Hepatocyte (in vitro differentiated cells): ENCODE measurements at regions not wholly inside any gene's neighbourhood (a gene's known extent, or its start where the extent isn't known, plus 50 kb on each side); places are given as distances from the start of the nearest gene placed in this dataset.

ENCODE experiments used
- DNase-seq: peaks from one replicate; pipeline ENCODE4 v3.0.0-alpha.2; 2016; ENCODE audit warnings: low spot score
- H2AFZ ChIP-seq: fragments of 200-600 bp; sonication (generic); 2 replicates; pipeline ENCODE4 v1.6.0; 2016; ENCODE audit warnings: antibody characterized with exemption, mild to moderate bottlenecking
- H3K27ac ChIP-seq: fragments of 200-600 bp; sonication (generic); 2 replicates; pipeline ENCODE4 v1.5.1; 2016; ENCODE audit warnings: mild to moderate bottlenecking
- H3K27me3 ChIP-seq: fragments of 200-600 bp; sonication (generic); 2 replicates; pipeline ENCODE4 v1.6.1; 2016
- H3K36me3 ChIP-seq: fragments of 200-600 bp; sonication (generic); replicated peaks from 2 replicates; pipeline ENCODE4 v1.5.1; 2016; ENCODE audit warnings: low read depth; ENCODE audit not compliant: insufficient read depth
- H3K4me1 ChIP-seq: fragments of 200-600 bp; sonication (generic); 2 replicates; pipeline ENCODE4 v1.5.1; 2016; ENCODE audit warnings: mild to moderate bottlenecking, moderate library complexity; ENCODE audit not compliant: insufficient read depth
- H3K4me2 ChIP-seq: fragments of 200-600 bp; sonication (generic); 2 replicates; pipeline ENCODE4 v1.6.0; 2016
- H3K4me3 ChIP-seq: fragments of 200-600 bp; sonication (generic); 2 replicates; pipeline ENCODE4 v1.5.1; 2016; ENCODE audit warnings: mild to moderate bottlenecking
- H3K79me2 ChIP-seq: fragments of 200-600 bp; sonication (generic); 2 replicates; pipeline ENCODE4 v1.6.0; 2017; ENCODE audit warnings: mild to moderate bottlenecking
- H3K9me2 ChIP-seq: fragments of 200-600 bp; sonication (generic); replicated peaks from 2 replicates; pipeline ENCODE4 v1.6.0; 2017; ENCODE audit warnings: mild to moderate bottlenecking; ENCODE audit not compliant: insufficient read depth
- H3K9me3 ChIP-seq: fragments of 200-600 bp; sonication (generic); 2 replicates; pipeline ENCODE4 v1.5.1; 2016; ENCODE audit warnings: low read depth, mild to moderate bottlenecking
- H4K20me1 ChIP-seq: fragments of 200-600 bp; sonication (generic); 2 replicates; pipeline ENCODE4 v1.6.0; 2016; ENCODE audit warnings: mild to moderate bottlenecking; ENCODE audit not compliant: insufficient read depth, poor library complexity, severe bottlenecking
- CTCF ChIP-seq: fragments of 200-600 bp; sonication (generic); IDR thresholded peaks from 2 replicates; pipeline ENCODE4 v1.5.1; 2016; ENCODE audit warnings: antibody characterized with exemption, mild to moderate bottlenecking; ENCODE audit not compliant: poor library complexity
- EZH2 ChIP-seq: fragments of 200-600 bp; sonication (generic); IDR thresholded peaks from 2 replicates; pipeline ENCODE4 v1.6.1; 2016; ENCODE audit warnings: antibody characterized with exemption, mild to moderate bottlenecking, borderline replicate concordance
- EZH2phosphoT487 ChIP-seq: fragments of 200-600 bp; sonication (generic); IDR thresholded peaks from one replicate; pipeline ENCODE4 v1.6.1; 2018; ENCODE audit warnings: antibody characterized with exemption, mild to moderate bottlenecking, low read depth, moderate library complexity; ENCODE audit not compliant: unreplicated experiment, severe bottlenecking
- whole genome bisulfite sequencing: methylation state at CpG from one replicate; pipeline ENCODE4 v1.1.6; 2016; ENCODE audit warnings: low lambda C conversion rate; ENCODE audit errors: missing lambda C conversion rate; 5-methylcytosine and 5-hydroxymethylcytosine counted together

GRCh38 chr7:81408728-81409127 lies 361.1 kb downstream of the HGF start:
- Histone ChIP-seq H3K36me3 (no peaks in the 10 kb centered on the region), H3K4me2 (no peak overlapping the region), H3K27ac (no peak overlapping the region), H3K4me3 (no peak overlapping the region), H3K9me2 (no peaks in the 10 kb centered on the region), H2AFZ (no peak overlapping the region), H3K9me3 (no peaks in the 10 kb centered on the region), H3K79me2 (no peaks in the 10 kb centered on the region), H3K27me3 (no peaks in the 10 kb centered on the region), H4K20me1 (no peaks in the 10 kb centered on the region), H3K4me1 (no peaks in the 10 kb centered on the region)
- TF ChIP-seq CTCF (no peak), EZH2 (no peak), EZH2phosphoT487 (no peak)
- 83% methylated on average over 2 of the region's 2 CpGs for WGBS
- DNase-seq: no peak

- H4K20me1 ChIP-seq: no peaks in the 10 kb centered on the region
- 89% methylated on average over 2 of the region's 2 CpGs for WGBS
- DNase-seq: no peak
- H3K9me2 ChIP-seq: no peaks in the 10 kb centered on the region
- H3K4me2 ChIP-seq: no peak overlapping the region
- peaks cover 8% of the 10 kb centered on the region for H3K4me1 ChIP-seq
- no peaks in the 10 kb centered on the region for H3K36me3 ChIP-seq
- no peak overlapping the region for H3K27ac ChIP-seq
- no peak overlapping the region for H2AFZ ChIP-seq
- no peaks in the 10 kb centered on the region for H3K79me2 ChIP-seq
- H3K27me3 ChIP-seq: no peaks in the 10 kb centered on the region
- no peaks in the 10 kb centered on the region for H3K9me3 ChIP-seq
- no peak overlapping the region for H3K4me3 ChIP-seq
- TF ChIP-seq EZH2 (no peak), EZH2phosphoT487 (no peak), CTCF (no peak)
Observed at GRCh38 chr7:81407094-81407493, 362.8 kb downstream of the HGF start.

GRCh38 chr7:81404669-81405068 lies 365.2 kb downstream of the HGF start:
- no peaks in the 10 kb centered on the region for H3K9me3 ChIP-seq
- DNase-seq: no peak
- 92% methylated on average over 2 of the region's 2 CpGs for WGBS
- H3K4me1 ChIP-seq: peaks cover 9% of the 10 kb centered on the region
- no peak overlapping the region for H3K27ac ChIP-seq
- H4K20me1 ChIP-seq: no peaks in the 10 kb centered on the region
- no peaks in the 10 kb centered on the region for H3K36me3 ChIP-seq
- H3K27me3 ChIP-seq: no peaks in the 10 kb centered on the region
- no peak for TF ChIP-seq EZH2
- no peak for TF ChIP-seq EZH2phosphoT487
- no peak for TF ChIP-seq CTCF
- H3K4me3 ChIP-seq: no peak overlapping the region
- no peaks in the 10 kb centered on the region for H3K79me2 ChIP-seq
- no peak overlapping the region for H2AFZ ChIP-seq
- H3K9me2 ChIP-seq: no peaks in the 10 kb centered on the region
- no peak overlapping the region for H3K4me2 ChIP-seq

GRCh38 chr7:81402227-81402626 lies 367.6 kb downstream of the HGF start:
- H3K4me1 ChIP-seq: peaks cover 9% of the 10 kb centered on the region
- no peak overlapping the region for H2AFZ ChIP-seq
- H3K27me3 ChIP-seq: no peaks in the 10 kb centered on the region
- H3K9me2 ChIP-seq: no peaks in the 10 kb centered on the region
- no peaks in the 10 kb centered on the region for H3K36me3 ChIP-seq
- H3K4me2 ChIP-seq: no peak overlapping the region
- DNase-seq: no peak
- H3K79me2 ChIP-seq: no peaks in the 10 kb centered on the region
- H3K9me3 ChIP-seq: no peaks in the 10 kb centered on the region
- WGBS: 62% methylated on average over 1 of the region's 1 CpG
- H4K20me1 ChIP-seq: no peaks in the 10 kb centered on the region
- H3K4me3 ChIP-seq: no peak overlapping the region
- no peak overlapping the region for H3K27ac ChIP-seq
- TF ChIP-seq EZH2phosphoT487: no peak
- TF ChIP-seq EZH2: no peak
- TF ChIP-seq CTCF: no peak
